ENCODE measurements at regions not wholly inside any gene's neighbourhood (a gene's known extent, or its start where the extent isn't known, plus 50 kb on each side); places are given as distances from the start of the nearest gene placed in this dataset.

DNA sequence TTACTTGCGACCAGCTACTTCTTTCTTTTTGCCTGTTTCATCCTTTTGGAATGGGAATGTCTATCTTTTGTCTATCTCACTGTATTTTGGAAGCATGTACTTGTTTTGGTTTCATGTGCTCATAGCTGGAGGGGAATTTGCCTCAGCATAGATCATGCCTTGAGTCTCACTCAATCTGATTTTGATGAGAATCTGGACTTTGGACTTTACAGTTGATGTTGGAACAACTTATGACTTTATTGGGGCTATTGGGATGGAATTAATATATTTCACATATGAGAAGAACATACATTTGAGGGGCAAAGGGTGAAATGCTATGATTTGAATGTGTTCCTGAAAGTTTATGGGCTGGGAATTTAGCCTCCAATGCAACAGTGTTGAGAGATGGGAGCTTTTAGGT, 206.2 kb upstream of the DDI1 start:
- Histone ChIP-seq H3K9ac (ENCODE audit: insufficient read depth, low read length, poor library complexity, severe bottlenecking) (no peak overlapping the region), H3K27ac (ENCODE audit: low read depth in 1 of 2, low read length in 2 of 2) (no peak overlapping the region), H3K36me3 (replicated peaks in 1 of 2; ENCODE audit: control insufficient read depth in 1 of 2, insufficient read depth in 2 of 2, low read length in 2 of 2) (no peaks in the 10 kb centered on the region), H3K9me3 (replicated peaks in 1 of 2; ENCODE audit: control insufficient read depth in 1 of 2, insufficient read depth in 1 of 2, low read length in 2 of 2) (peaks cover 20 to 21% of the 10 kb centered on the region in 2 donors), H3K4me3 (replicated peaks in 1 of 3; ENCODE audit: low read depth in 2 of 3, low read length in 3 of 3) (no peak overlapping the region), H4K20me1 (ENCODE audit: insufficient read depth, low read length) (no peaks in the 10 kb centered on the region), H3K79me2 (ENCODE audit: insufficient read depth, low read length) (no peaks in the 10 kb centered on the region), H3K27me3 (ENCODE audit: control insufficient read depth in 2 of 2, insufficient read depth in 2 of 2, low read length in 2 of 2) (no peaks in the 10 kb centered on the region), H2AFZ (ENCODE audit: insufficient read depth, low read depth, low read length, poor library complexity, severe bottlenecking) (no peak overlapping the region), H3K4me1 (ENCODE audit: control insufficient read depth in 1 of 2, insufficient read depth in 2 of 2, low read length in 2 of 2) (no peaks in the 10 kb centered on the region), H3K4me2 (replicated peaks; ENCODE audit: extremely low read depth, low read length, poor library complexity, severe bottlenecking) (no peak overlapping the region)
- TF ChIP-seq CTCF (IDR thresholded peaks at IDR 0.05) = no peak
- H3K4me1 Mint-ChIP-seq = no peaks in the 10 kb centered on the region
- H3K9me3 Mint-ChIP-seq = peaks cover 11 to 33% (median 15%) of the 10 kb centered on the region in 7 donors
- no peak overlapping the region for H3K4me3 Mint-ChIP-seq
- no CpG with 5 or more reads among the region's 1 CpG for WGBS (ENCODE audit: insufficient coverage)
- no peak overlapping the region for H3K27ac Mint-ChIP-seq
- H3K27me3 Mint-ChIP-seq (ENCODE audit: low read depth in 3 of 3) = peaks cover 0 to 2% (median 0%) of the 10 kb centered on the region in 3 donors
- intact Hi-C loops (cut with micrococcal nuclease) = no loop called here
- H3K36me3 Mint-ChIP-seq = no peaks in the 10 kb centered on the region
- DNase-seq = no peak

- no peak overlapping the region for H3K4me3 Mint-ChIP-seq
- H3K9me3 Mint-ChIP-seq = peaks cover 17 to 47% (median 22%) of the 10 kb centered on the region in 7 donors
Observed at GRCh38 chr11:103832762-103833161, 203.7 kb upstream of the DDI1 start.

More at GRCh38 chr11:103832762-103833161, 203.7 kb upstream of the DDI1 start:
- Histone ChIP-seq H3K4me1 (ENCODE audit: control insufficient read depth in 1 of 2, insufficient read depth in 2 of 2, low read length in 2 of 2) (no peaks in the 10 kb centered on the region), H3K4me2 (replicated peaks; ENCODE audit: extremely low read depth, low read length, poor library complexity, severe bottlenecking) (no peak overlapping the region), H3K9me3 (replicated peaks in 1 of 2; ENCODE audit: control insufficient read depth in 1 of 2, insufficient read depth in 1 of 2, low read length in 2 of 2) (peaks cover 20 to 21% of the 10 kb centered on the region in 2 donors), H3K27me3 (ENCODE audit: control insufficient read depth in 2 of 2, insufficient read depth in 2 of 2, low read length in 2 of 2) (no peaks in the 10 kb centered on the region), H3K36me3 (replicated peaks in 1 of 2; ENCODE audit: control insufficient read depth in 1 of 2, insufficient read depth in 2 of 2, low read length in 2 of 2) (no peaks in the 10 kb centered on the region), H3K27ac (ENCODE audit: low read depth in 1 of 2, low read length in 2 of 2) (no peak overlapping the region), H3K4me3 (replicated peaks in 1 of 3; ENCODE audit: low read depth in 2 of 3, low read length in 3 of 3) (no peak overlapping the region), H4K20me1 (ENCODE audit: insufficient read depth, low read length) (no peaks in the 10 kb centered on the region), H3K79me2 (ENCODE audit: insufficient read depth, low read length) (no peaks in the 10 kb centered on the region), H2AFZ (ENCODE audit: insufficient read depth, low read depth, low read length, poor library complexity, severe bottlenecking) (no peak overlapping the region), H3K9ac (ENCODE audit: insufficient read depth, low read length, poor library complexity, severe bottlenecking) (no peak overlapping the region)
- peaks cover 0 to 2% (median 0%) of the 10 kb centered on the region in 3 donors for H3K27me3 Mint-ChIP-seq (ENCODE audit: low read depth in 3 of 3)
- intact Hi-C loops (cut with micrococcal nuclease) = no loop called here
- TF ChIP-seq CTCF (IDR thresholded peaks at IDR 0.05) = no peak
- H3K4me1 Mint-ChIP-seq = no peaks in the 10 kb centered on the region
- 61% methylated on average over 2 of the region's 3 CpGs for WGBS (ENCODE audit: insufficient coverage)
- H3K27ac Mint-ChIP-seq = no peak overlapping the region
- no peak for DNase-seq
- H3K36me3 Mint-ChIP-seq = no peaks in the 10 kb centered on the region
